OCI-LY3 (cell line): ENCODE measurements at regions not wholly inside any gene's neighbourhood (a gene's known extent, or its start where the extent isn't known, plus 50 kb on each side); places are given as distances from the start of the nearest gene placed in this dataset.

Experiments
- EZH2phosphoT487 ChIP-seq: fragments of 200-600 bp; shearing (Covaris generic); IDR thresholded peaks from 2 replicates; pipeline ENCODE4 v1.6.1; 2018; ENCODE audit warnings: antibody characterized with exemption, mixed run types, low read depth
- TF ChIP-seq, protein P1 (sequence below): fragments of 200-600, 300-600 bp; sonication (generic); IDR thresholded peaks from 2 replicates; pipeline ENCODE4 v1.5.1; 2014; ENCODE audit warnings: antibody characterized with exemption, low read length, low read depth

- TF ChIP-seq, protein P1, sequence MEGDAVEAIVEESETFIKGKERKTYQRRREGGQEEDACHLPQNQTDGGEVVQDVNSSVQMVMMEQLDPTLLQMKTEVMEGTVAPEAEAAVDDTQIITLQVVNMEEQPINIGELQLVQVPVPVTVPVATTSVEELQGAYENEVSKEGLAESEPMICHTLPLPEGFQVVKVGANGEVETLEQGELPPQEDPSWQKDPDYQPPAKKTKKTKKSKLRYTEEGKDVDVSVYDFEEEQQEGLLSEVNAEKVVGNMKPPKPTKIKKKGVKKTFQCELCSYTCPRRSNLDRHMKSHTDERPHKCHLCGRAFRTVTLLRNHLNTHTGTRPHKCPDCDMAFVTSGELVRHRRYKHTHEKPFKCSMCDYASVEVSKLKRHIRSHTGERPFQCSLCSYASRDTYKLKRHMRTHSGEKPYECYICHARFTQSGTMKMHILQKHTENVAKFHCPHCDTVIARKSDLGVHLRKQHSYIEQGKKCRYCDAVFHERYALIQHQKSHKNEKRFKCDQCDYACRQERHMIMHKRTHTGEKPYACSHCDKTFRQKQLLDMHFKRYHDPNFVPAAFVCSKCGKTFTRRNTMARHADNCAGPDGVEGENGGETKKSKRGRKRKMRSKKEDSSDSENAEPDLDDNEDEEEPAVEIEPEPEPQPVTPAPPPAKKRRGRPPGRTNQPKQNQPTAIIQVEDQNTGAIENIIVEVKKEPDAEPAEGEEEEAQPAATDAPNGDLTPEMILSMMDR, result no peak
- no peak for TF ChIP-seq EZH2phosphoT487
These were observed 109.4 kb upstream of the MVB12B start for GRCh38 chr9:126217250-126217653.
